CD8-positive, alpha-beta memory T cell (primary cell): ENCODE measurements at regions not wholly inside any gene's neighbourhood (a gene's known extent, or its start where the extent isn't known, plus 50 kb on each side); places are given as distances from the start of the nearest gene placed in this dataset.

ENCODE experiments used
- CTCF ChIA-PET: fragments of 350-600 bp; sonication (Branson Sonifier 250); formaldehyde crosslinking; loops from one replicate; lab custom pipeline; 2021; ENCODE audit warnings: antibody characterized with exemption; lab: Charles Lee
- POLR2A ChIA-PET: fragments of 350-600 bp; sonication (Branson Sonifier 250); formaldehyde crosslinking; loops from one replicate; lab custom pipeline; 2021; ENCODE audit warnings: antibody characterized with exemption; lab: Charles Lee
- DNase-seq, 5 donors: peaks; one replicate each; pipeline versions ENCODE4 v3.0.0 to v3.0.0-alpha.2; 2020 to 2022; ENCODE audit warnings: mixed read lengths in 1 of 5
- H3K27ac ChIP-seq: one replicate; pipeline ENCODE4 v1.7.0; 2013; ENCODE audit warnings: low read depth, mild to moderate bottlenecking, low read length, moderate library complexity
- H3K27me3 ChIP-seq: 2 replicates; pipeline ENCODE4 v1.7.0; 2013; ENCODE audit warnings: low read length, mild to moderate bottlenecking; ENCODE audit not compliant: insufficient read depth, poor library complexity, severe bottlenecking
- H3K36me3 ChIP-seq: 2 replicates; pipeline ENCODE4 v1.7.0; 2013; ENCODE audit warnings: mild to moderate bottlenecking, low read length, moderate library complexity; ENCODE audit not compliant: insufficient read depth
- H3K4me1 ChIP-seq: 2 replicates; pipeline ENCODE4 v1.7.0; 2013; ENCODE audit warnings: mild to moderate bottlenecking, low read length, moderate library complexity; ENCODE audit not compliant: insufficient read depth
- H3K4me3 ChIP-seq: 2 replicates; pipeline ENCODE4 v1.7.0; 2013; ENCODE audit warnings: mild to moderate bottlenecking, low read length
- H3K9me3 ChIP-seq: 2 replicates; pipeline ENCODE4 v1.7.0; 2013; ENCODE audit warnings: mild to moderate bottlenecking, low read length
- H3K27ac Mint-ChIP-seq, 8 donors: one replicate each; pipeline ENCODE4 v1.8.0; 2020 to 2021; ENCODE audit warnings: mixed read lengths in 8 of 8, mild to moderate bottlenecking in 6 of 8, inconsistent platforms in 3 of 8, moderate library complexity in 3 of 8
- H3K27me3 Mint-ChIP-seq, 2 donors: one replicate each; pipeline ENCODE4 v1.8.0; 2020 to 2021; ENCODE audit warnings: mixed read lengths in 2 of 2, mild to moderate bottlenecking in 1 of 2, moderate library complexity in 1 of 2
- H3K36me3 Mint-ChIP-seq, 3 donors: one replicate each; pipeline ENCODE4 v1.8.0; 2020 to 2021; ENCODE audit warnings: mixed read lengths in 3 of 3, inconsistent platforms in 1 of 3, mild to moderate bottlenecking in 1 of 3
- H3K4me1 Mint-ChIP-seq, 3 donors: one replicate each; pipeline ENCODE4 v1.8.0; 2020 to 2021; ENCODE audit warnings: mixed read lengths in 3 of 3, inconsistent platforms in 1 of 3, mild to moderate bottlenecking in 1 of 3
- H3K4me3 Mint-ChIP-seq, 7 donors: one replicate each; pipeline ENCODE4 v1.8.0; 2020 to 2021; ENCODE audit warnings: mixed read lengths in 7 of 7, mild to moderate bottlenecking in 6 of 7, moderate library complexity in 4 of 7, inconsistent platforms in 2 of 7
- H3K9me3 Mint-ChIP-seq, 5 donors: one replicate each; pipeline ENCODE4 v1.8.0; 2020 to 2022; ENCODE audit warnings: mixed read lengths in 5 of 5, mild to moderate bottlenecking in 3 of 5, moderate library complexity in 2 of 5, inconsistent platforms in 1 of 5

- H3K4me3 ChIP-seq: no peak overlapping the region
- H3K27ac ChIP-seq: no peak overlapping the region
- H3K9me3 ChIP-seq: no peaks in the 10 kb centered on the region
- Mint-ChIP-seq H3K4me3 (no peak overlapping the region), H3K36me3 (no peaks in the 10 kb centered on the region), H3K27ac (no peak overlapping the region), H3K27me3 (no peaks in the 10 kb centered on the region), H3K9me3 (peaks cover 6 to 21% (median 12%) of the 10 kb centered on the region in 5 donors), H3K4me1 (no peaks in the 10 kb centered on the region)
- ChIA-PET POLR2A (no interaction called here), CTCF (no interaction called here)
- no peaks in the 10 kb centered on the region for H3K27me3 ChIP-seq
- H3K4me1 ChIP-seq: no peaks in the 10 kb centered on the region
- H3K36me3 ChIP-seq: no peaks in the 10 kb centered on the region
- DNase-seq: no peak
These were observed 411.7 kb upstream of the KIRREL3 start for GRCh38 chr11:127412234-127412633.

- H3K9me3 ChIP-seq: no peaks in the 10 kb centered on the region
- POLR2A ChIA-PET: no interaction called here
- H3K27ac ChIP-seq: no peak overlapping the region
- Mint-ChIP-seq H3K9me3 (peaks cover 6 to 21% (median 12%) of the 10 kb centered on the region in 5 donors), H3K27ac (no peak overlapping the region), H3K4me3 (no peak overlapping the region), H3K4me1 (no peaks in the 10 kb centered on the region), H3K27me3 (no peaks in the 10 kb centered on the region), H3K36me3 (no peaks in the 10 kb centered on the region)
- DNase-seq: no peak
- CTCF ChIA-PET: no interaction called here
- H3K36me3 ChIP-seq: no peaks in the 10 kb centered on the region
- H3K4me3 ChIP-seq: no peak overlapping the region
- no peaks in the 10 kb centered on the region for H3K4me1 ChIP-seq
- no peaks in the 10 kb centered on the region for H3K27me3 ChIP-seq
These were observed 410.7 kb upstream of the KIRREL3 start for GRCh38 chr11:127411283-127411682.

GRCh38 chr11:127395034-127395433 is 394.5 kb upstream of the KIRREL3 start:
- Histone ChIP-seq H3K27me3 (no peaks in the 10 kb centered on the region), H3K4me1 (no peaks in the 10 kb centered on the region), H3K36me3 (no peaks in the 10 kb centered on the region), H3K4me3 (no peak overlapping the region), H3K9me3 (no peaks in the 10 kb centered on the region), H3K27ac (no peak overlapping the region)
- Mint-ChIP-seq H3K27me3 (peaks cover 0 to 3% of the 10 kb centered on the region in 2 donors), H3K36me3 (no peaks in the 10 kb centered on the region), H3K27ac (no peak overlapping the region), H3K4me3 (no peak overlapping the region), H3K9me3 (peaks cover 0 to 12% (median 3%) of the 10 kb centered on the region in 5 donors), H3K4me1 (no peaks in the 10 kb centered on the region)
- POLR2A ChIA-PET: no interaction called here
- CTCF ChIA-PET: interaction anchor here (0.7 kb wide), 1 partner anchor 158 kb away, joined by 3 read pairs; no protein-coding TSS in a partner anchor
- DNase-seq: no peak

GRCh38 chr11:127393460-127393997 is 393.0 kb upstream of the KIRREL3 start:
- H3K4me3 Mint-ChIP-seq: no peak overlapping the region
- no peak overlapping the region for H3K27ac ChIP-seq
- no peaks in the 10 kb centered on the region for H3K4me1 ChIP-seq
- no peaks in the 10 kb centered on the region for H3K36me3 ChIP-seq
- peaks cover 0 to 13% (median 3%) of the 10 kb centered on the region in 5 donors for H3K9me3 Mint-ChIP-seq
- no peaks in the 10 kb centered on the region for H3K36me3 Mint-ChIP-seq
- H3K4me1 Mint-ChIP-seq: no peaks in the 10 kb centered on the region
- DNase-seq: no peak
- H3K9me3 ChIP-seq: no peaks in the 10 kb centered on the region
- CTCF ChIA-PET: no interaction called here
- POLR2A ChIA-PET: no interaction called here
- H3K27me3 ChIP-seq: no peaks in the 10 kb centered on the region
- H3K4me3 ChIP-seq: no peak overlapping the region
- peaks cover 0 to 3% of the 10 kb centered on the region in 2 donors for H3K27me3 Mint-ChIP-seq
- no peak overlapping the region for H3K27ac Mint-ChIP-seq

GRCh38 chr11:127392575-127392974 is 392.0 kb upstream of the KIRREL3 start:
- H3K36me3 ChIP-seq: no peaks in the 10 kb centered on the region
- H3K27me3 ChIP-seq: no peaks in the 10 kb centered on the region
- H3K9me3 ChIP-seq: no peaks in the 10 kb centered on the region
- no peaks in the 10 kb centered on the region for H3K4me1 ChIP-seq
- POLR2A ChIA-PET: no interaction called here
- H3K4me3 ChIP-seq: no peak overlapping the region
- Mint-ChIP-seq H3K4me3 (no peak overlapping the region), H3K9me3 (peaks cover 0 to 13% (median under 1%) of the 10 kb centered on the region in 5 donors), H3K4me1 (no peaks in the 10 kb centered on the region), H3K27ac (no peak overlapping the region), H3K27me3 (peaks cover 0 to 3% of the 10 kb centered on the region in 2 donors), H3K36me3 (no peaks in the 10 kb centered on the region)
- CTCF ChIA-PET: no interaction called here
- no peak overlapping the region for H3K27ac ChIP-seq
- no peak for DNase-seq

DNA sequence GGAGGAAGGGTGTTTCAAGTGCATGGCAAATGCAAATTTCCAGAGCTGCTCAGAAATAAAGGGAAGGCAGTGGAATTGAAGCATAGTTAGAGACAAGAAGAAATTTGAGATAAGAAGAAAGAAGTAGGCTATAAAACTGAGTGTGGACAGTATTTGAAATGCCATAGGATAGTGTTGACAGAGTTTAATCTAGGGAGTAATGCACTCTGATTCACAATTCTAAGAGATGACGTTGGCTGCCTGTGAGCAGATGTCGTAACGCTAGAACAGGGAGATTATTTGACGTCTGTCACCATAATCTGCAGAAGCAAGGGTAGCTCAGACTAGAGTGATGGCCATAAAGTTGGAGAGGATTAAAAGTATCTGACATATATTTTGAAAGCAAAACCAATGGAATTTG is 389.9 kb upstream of the KIRREL3 start:
- Mint-ChIP-seq H3K27me3 (peaks cover 0 to 3% of the 10 kb centered on the region in 2 donors), H3K27ac (no peak overlapping the region), H3K4me1 (no peaks in the 10 kb centered on the region), H3K9me3 (peaks cover 0 to 9% (median 2%) of the 10 kb centered on the region in 5 donors), H3K4me3 (no peak overlapping the region), H3K36me3 (no peaks in the 10 kb centered on the region)
- no peaks in the 10 kb centered on the region for H3K4me1 ChIP-seq
- ChIA-PET POLR2A (no interaction called here), CTCF (no interaction called here)
- no peaks in the 10 kb centered on the region for H3K9me3 ChIP-seq
- H3K36me3 ChIP-seq: no peaks in the 10 kb centered on the region
- no peak for DNase-seq
- H3K4me3 ChIP-seq: no peak overlapping the region
- no peak overlapping the region for H3K27ac ChIP-seq
- no peaks in the 10 kb centered on the region for H3K27me3 ChIP-seq

DNA sequence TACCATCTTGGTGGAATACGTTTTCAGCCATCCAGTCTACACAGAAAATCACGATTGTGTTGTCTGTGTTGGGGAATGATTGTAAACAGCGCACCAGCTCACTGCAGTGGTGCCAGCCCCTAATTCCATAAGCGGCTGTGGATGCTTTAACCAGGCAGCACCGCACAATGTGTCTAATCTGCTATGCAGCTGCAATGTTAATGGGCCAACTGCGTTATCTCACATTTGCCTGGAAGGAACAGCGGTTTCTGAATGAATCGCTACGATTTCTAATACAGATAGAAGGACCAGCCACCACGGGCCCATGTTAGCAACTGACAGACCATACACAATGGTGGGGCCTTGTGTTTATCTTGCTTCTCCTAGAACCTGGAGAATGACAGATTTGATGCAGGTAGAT is 384.5 kb upstream of the KIRREL3 start:
- Histone ChIP-seq H3K36me3 (no peaks in the 10 kb centered on the region), H3K4me1 (no peaks in the 10 kb centered on the region), H3K9me3 (no peaks in the 10 kb centered on the region), H3K4me3 (no peak overlapping the region), H3K27ac (no peak overlapping the region), H3K27me3 (no peaks in the 10 kb centered on the region)
- no peak for DNase-seq
- Mint-ChIP-seq H3K27me3 (no peaks in the 10 kb centered on the region), H3K36me3 (no peaks in the 10 kb centered on the region), H3K27ac (no peak overlapping the region), H3K4me1 (no peaks in the 10 kb centered on the region), H3K4me3 (no peak overlapping the region), H3K9me3 (peaks cover 0 to 2% (median 0%) of the 10 kb centered on the region in 5 donors)
- ChIA-PET POLR2A (no interaction called here), CTCF (no interaction called here)

GRCh38 chr11:127383026-127383425 is 382.5 kb upstream of the KIRREL3 start:
- H3K4me3 Mint-ChIP-seq: no peak overlapping the region
- H3K27ac Mint-ChIP-seq: no peak overlapping the region
- Histone ChIP-seq H3K4me3 (no peak overlapping the region), H3K27me3 (no peaks in the 10 kb centered on the region), H3K27ac (no peak overlapping the region), H3K36me3 (no peaks in the 10 kb centered on the region), H3K4me1 (no peaks in the 10 kb centered on the region), H3K9me3 (no peaks in the 10 kb centered on the region)
- CTCF ChIA-PET: no interaction called here
- no peak for DNase-seq
- H3K4me1 Mint-ChIP-seq: no peaks in the 10 kb centered on the region
- H3K36me3 Mint-ChIP-seq: no peaks in the 10 kb centered on the region
- POLR2A ChIA-PET: no interaction called here
- no peaks in the 10 kb centered on the region for H3K27me3 Mint-ChIP-seq
- H3K9me3 Mint-ChIP-seq: peaks cover 0 to 2% (median 0%) of the 10 kb centered on the region in 5 donors
